H9 (cell line): ENCODE measurements at regions not wholly inside any gene's neighbourhood (a gene's known extent, or its start where the extent isn't known, plus 50 kb on each side); places are given as distances from the start of the nearest gene placed in this dataset.

Experiments
- DNase-seq: peaks from one replicate; pipeline ENCODE4 v3.0.0-alpha.2; 2017
- H2AFZ ChIP-seq: one replicate; pipeline ENCODE4 v1.6.1; 2013; ENCODE audit warnings: mild to moderate bottlenecking, low read length, control low read depth, moderate library complexity
- H2AK5ac ChIP-seq: 2 replicates; pipeline ENCODE4 v1.6.1; 2013; ENCODE audit warnings: low read length, control low read depth, mixed read lengths; ENCODE audit not compliant: insufficient read length
- H2BK120ac ChIP-seq: one replicate; pipeline ENCODE4 v1.6.1; 2013; ENCODE audit warnings: low read depth, mild to moderate bottlenecking, low read length, control low read depth, inconsistent platforms; ENCODE audit not compliant: poor library complexity, severe bottlenecking
- H2BK12ac ChIP-seq: 2 replicates; pipeline ENCODE4 v1.6.1; 2013; ENCODE audit warnings: low read length, control low read depth, mixed read lengths, low read depth; ENCODE audit not compliant: insufficient read length
- H2BK15ac ChIP-seq: 2 replicates; pipeline ENCODE4 v1.6.1; 2013; ENCODE audit warnings: low read depth, low read length, control low read depth
- H2BK20ac ChIP-seq: one replicate; pipeline ENCODE4 v1.6.1; 2013; ENCODE audit warnings: low read depth, mild to moderate bottlenecking, low read length, control low read depth, inconsistent platforms; ENCODE audit not compliant: poor library complexity, severe bottlenecking
- H2BK5ac ChIP-seq: 2 replicates; pipeline ENCODE4 v1.6.1; 2013; ENCODE audit warnings: low read length, control low read depth, mixed read lengths; ENCODE audit not compliant: insufficient read length
- H3K14ac ChIP-seq: 2 replicates; pipeline ENCODE4 v1.6.1; 2013; ENCODE audit warnings: low read length, control low read depth; ENCODE audit not compliant: insufficient read depth
- H3K18ac ChIP-seq: 2 replicates; pipeline ENCODE4 v1.6.1; 2013; ENCODE audit warnings: low read depth, mild to moderate bottlenecking, mixed read lengths, low read length, control low read depth; ENCODE audit not compliant: insufficient read length
- H3K23ac ChIP-seq: 2 replicates; pipeline ENCODE4 v1.6.1; 2013; ENCODE audit warnings: low read length, control low read depth, mixed read lengths, low read depth; ENCODE audit not compliant: insufficient read length
- H3K23me2 ChIP-seq: 2 replicates; pipeline ENCODE4 v1.6.1; 2013; ENCODE audit warnings: low read depth, mild to moderate bottlenecking, mixed read lengths, low read length, control low read depth; ENCODE audit not compliant: insufficient read length, poor library complexity, severe bottlenecking
- H3K27ac ChIP-seq: 2 replicates; pipeline ENCODE4 v1.5.1; 2013; ENCODE audit warnings: low read length, control low read depth, mixed read lengths, low read depth; ENCODE audit not compliant: insufficient read length
- H3K27me3 ChIP-seq: 2 replicates; pipeline ENCODE4 v1.6.1; 2013; ENCODE audit warnings: low read length, control low read depth, inconsistent platforms; ENCODE audit not compliant: insufficient read depth
- H3K4ac ChIP-seq: 2 replicates; pipeline ENCODE4 v1.6.1; 2013; ENCODE audit warnings: low read depth, mild to moderate bottlenecking, control low read depth, inconsistent platforms, low read length, moderate library complexity
- H3K4me1 ChIP-seq: 2 replicates; pipeline ENCODE4 v1.6.1; 2013; ENCODE audit warnings: low read length, control low read depth, inconsistent platforms; ENCODE audit not compliant: insufficient read depth
- H3K4me2 ChIP-seq: 2 replicates; pipeline ENCODE4 v1.6.1; 2013; ENCODE audit warnings: low read length, control low read depth, mixed read lengths; ENCODE audit not compliant: insufficient read length, insufficient read depth
- H3K56ac ChIP-seq: 2 replicates; pipeline ENCODE4 v1.6.1; 2013; ENCODE audit warnings: low read depth, mild to moderate bottlenecking, mixed read lengths, low read length, control low read depth; ENCODE audit not compliant: insufficient read length
- H3K79me1 ChIP-seq: 2 replicates; pipeline ENCODE4 v1.6.1; 2013; ENCODE audit warnings: low read depth, mild to moderate bottlenecking, moderate library complexity, low read length, control low read depth, inconsistent platforms; ENCODE audit not compliant: insufficient read depth, poor library complexity, severe bottlenecking
- H3K79me2 ChIP-seq: 2 replicates; pipeline ENCODE4 v1.6.1; 2013; ENCODE audit warnings: low read length, control low read depth, inconsistent platforms; ENCODE audit not compliant: insufficient read depth
- H3K9ac ChIP-seq: 2 replicates; pipeline ENCODE4 v1.6.1; 2013; ENCODE audit warnings: low read length, control low read depth, mixed read lengths; ENCODE audit not compliant: insufficient read length; ENCODE audit errors: extremely low read depth
- H3K9me3 ChIP-seq: one replicate; pipeline ENCODE4 v1.6.1; 2013; ENCODE audit warnings: low read depth, low read length, inconsistent platforms; ENCODE audit not compliant: control insufficient read depth
- H3T11ph ChIP-seq: one replicate; pipeline ENCODE4 v1.6.1; 2013; ENCODE audit warnings: mild to moderate bottlenecking, low read length, control low read depth, inconsistent platforms
- H4K20me1 ChIP-seq: one replicate; pipeline ENCODE4 v1.6.1; 2013; ENCODE audit not compliant: control insufficient read depth, insufficient read length, insufficient read depth
- H4K5ac ChIP-seq: 2 replicates; pipeline ENCODE4 v1.6.1; 2013; ENCODE audit warnings: low read depth, mild to moderate bottlenecking, mixed read lengths, low read length, control low read depth; ENCODE audit not compliant: insufficient read length
- H4K8ac ChIP-seq: replicated peaks from 2 replicates; pipeline ENCODE4 v1.6.1; 2013; ENCODE audit warnings: low read length, control low read depth, mixed read lengths, low read depth; ENCODE audit not compliant: insufficient read length
- H4K91ac ChIP-seq: 2 replicates; pipeline ENCODE4 v1.6.1; 2013; ENCODE audit warnings: low read depth, mild to moderate bottlenecking, moderate library complexity, mixed read lengths, low read length, control low read depth; ENCODE audit not compliant: insufficient read length
- H3K27ac Mint-ChIP-seq, 3 experiments: 2 replicates in 2 of 3; 3 replicates in 1 of 3; pipeline ENCODE4 v1.8.0; 2020 to 2021; ENCODE audit warnings: mixed read lengths in 3 of 3, mild to moderate bottlenecking in 1 of 3, moderate library complexity in 1 of 3
- H3K27me3 Mint-ChIP-seq: 2 replicates; pipeline ENCODE4 v1.8.0; 2021; ENCODE audit warnings: low read depth, mild to moderate bottlenecking, moderate library complexity, mixed read lengths
- H3K36me3 Mint-ChIP-seq, 3 experiments: 2 replicates in 2 of 3; 3 replicates in 1 of 3; pipeline ENCODE4 v1.8.0; 2020 to 2021; ENCODE audit warnings: low read depth in 3 of 3, mixed read lengths in 3 of 3; ENCODE audit not compliant: insufficient read depth in 1 of 3
- H3K4me1 Mint-ChIP-seq, 2 experiments: 2 replicates each; pipeline ENCODE4 v1.8.0; 2020; ENCODE audit warnings: mixed read lengths in 2 of 2
- H3K4me3 Mint-ChIP-seq, 2 experiments: 2 replicates in 1 of 2; 3 replicates in 1 of 2; pipeline ENCODE4 v1.8.0; 2020 to 2021; ENCODE audit warnings: mild to moderate bottlenecking in 2 of 2, mixed read lengths in 2 of 2, moderate library complexity in 1 of 2
- H3K9me3 Mint-ChIP-seq, 2 experiments: 2 replicates in 1 of 2; 3 replicates in 1 of 2; pipeline ENCODE4 v1.8.0; 2020; ENCODE audit warnings: mild to moderate bottlenecking in 2 of 2, mixed read lengths in 2 of 2, moderate library complexity in 1 of 2
- WGBS: extraction: QIAGEN DNeasy Blood & Tissue Kit; methylation state at CpG from one replicate; pipeline ENCODE4 v1.1.7; 2013; ENCODE audit warnings: missing lambda C conversion rate, low lambda C conversion rate, mixed read lengths; ENCODE audit not compliant: insufficient read length; ENCODE audit errors: extremely low coverage; 5-methylcytosine and 5-hydroxymethylcytosine counted together
- TF ChIP-seq, protein P1 (sequence below): fragments of 200-600 bp; sonication (generic); conservative IDR thresholded peaks from 3 replicates; pipeline ENCODE4 v1.8.0; 2021; ENCODE audit warnings: antibody characterized with exemption, mild to moderate bottlenecking

GRCh38 chr16:51651061-51651466 lies 500.0 kb upstream of the SALL1 start:
- Mint-ChIP-seq H3K9me3 (peaks cover 2 to 9% of the 10 kb centered on the region in 2 experiments; a peak in 4 of 5 replicates), H3K4me3 (no peak overlapping the region), H3K27ac (no peak overlapping the region; a peak in 1 of 7 replicates), H3K4me1 (peaks cover 3 to 4% of the 10 kb centered on the region in 2 experiments; a peak in 2 of 4 replicates), H3K36me3 (peaks cover 0 to 8% (median 0%) of the 10 kb centered on the region in 3 experiments; a peak in 1 of 7 replicates), H3K27me3 (no peaks in the 10 kb centered on the region; the same call in none of the 2 replicates)
- H2BK120ac ChIP-seq, result no peak overlapping the region
- no peaks in the 10 kb centered on the region for H3K79me1 ChIP-seq
- H3K79me2 ChIP-seq, result no peaks in the 10 kb centered on the region
- no peak overlapping the region for H2BK5ac ChIP-seq
- no peak overlapping the region for H2BK12ac ChIP-seq
- no peak overlapping the region for H2AK5ac ChIP-seq
- H4K5ac ChIP-seq, result no peak overlapping the region
- no peak overlapping the region for H4K8ac ChIP-seq
- H3K4ac ChIP-seq, result no peak overlapping the region
- H3K27me3 ChIP-seq, result no peaks in the 10 kb centered on the region
- H3K4me1 ChIP-seq, result 0 out of 2 replicates have a peak, but pooled peaks cover 2% of the 10 kb centered on the region
- H2BK15ac ChIP-seq, result no peak overlapping the region
- H3K23ac ChIP-seq, result no peak overlapping the region
- H2AFZ ChIP-seq, result no peak overlapping the region
- WGBS, result no CpG with 5 or more reads among the region's 15 CpGs
- peak; percentile 36 for DNase-seq
- TF ChIP-seq, protein P1, sequence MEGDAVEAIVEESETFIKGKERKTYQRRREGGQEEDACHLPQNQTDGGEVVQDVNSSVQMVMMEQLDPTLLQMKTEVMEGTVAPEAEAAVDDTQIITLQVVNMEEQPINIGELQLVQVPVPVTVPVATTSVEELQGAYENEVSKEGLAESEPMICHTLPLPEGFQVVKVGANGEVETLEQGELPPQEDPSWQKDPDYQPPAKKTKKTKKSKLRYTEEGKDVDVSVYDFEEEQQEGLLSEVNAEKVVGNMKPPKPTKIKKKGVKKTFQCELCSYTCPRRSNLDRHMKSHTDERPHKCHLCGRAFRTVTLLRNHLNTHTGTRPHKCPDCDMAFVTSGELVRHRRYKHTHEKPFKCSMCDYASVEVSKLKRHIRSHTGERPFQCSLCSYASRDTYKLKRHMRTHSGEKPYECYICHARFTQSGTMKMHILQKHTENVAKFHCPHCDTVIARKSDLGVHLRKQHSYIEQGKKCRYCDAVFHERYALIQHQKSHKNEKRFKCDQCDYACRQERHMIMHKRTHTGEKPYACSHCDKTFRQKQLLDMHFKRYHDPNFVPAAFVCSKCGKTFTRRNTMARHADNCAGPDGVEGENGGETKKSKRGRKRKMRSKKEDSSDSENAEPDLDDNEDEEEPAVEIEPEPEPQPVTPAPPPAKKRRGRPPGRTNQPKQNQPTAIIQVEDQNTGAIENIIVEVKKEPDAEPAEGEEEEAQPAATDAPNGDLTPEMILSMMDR, result no peak
- H3K27ac ChIP-seq, result no peak overlapping the region
- no peak overlapping the region for H3K56ac ChIP-seq
- no peak overlapping the region for H2BK20ac ChIP-seq
- H3K9ac ChIP-seq, result no peak overlapping the region
- no peak overlapping the region for H4K91ac ChIP-seq
- H3K9me3 ChIP-seq, result no peaks in the 10 kb centered on the region
- no peaks in the 10 kb centered on the region for H3K23me2 ChIP-seq
- no peak overlapping the region for H3K18ac ChIP-seq
- H3K14ac ChIP-seq, result 0 out of 2 replicates have a peak overlapping the region, but pooled peaks have one; percentile 32
- H3K4me2 ChIP-seq, result no peak overlapping the region
- no peaks in the 10 kb centered on the region for H4K20me1 ChIP-seq
- H3T11ph ChIP-seq, result no peak overlapping the region
